ENCODE measurements at regions not wholly inside any gene's neighbourhood (a gene's known extent, or its start where the extent isn't known, plus 50 kb on each side); places are given as distances from the start of the nearest gene placed in this dataset.
"Not testable (repeated sequence)": the region's sequence is repeated elsewhere in the genome, so short reads cannot be mapped to it uniquely, and the experiment has no call there.

DNA sequence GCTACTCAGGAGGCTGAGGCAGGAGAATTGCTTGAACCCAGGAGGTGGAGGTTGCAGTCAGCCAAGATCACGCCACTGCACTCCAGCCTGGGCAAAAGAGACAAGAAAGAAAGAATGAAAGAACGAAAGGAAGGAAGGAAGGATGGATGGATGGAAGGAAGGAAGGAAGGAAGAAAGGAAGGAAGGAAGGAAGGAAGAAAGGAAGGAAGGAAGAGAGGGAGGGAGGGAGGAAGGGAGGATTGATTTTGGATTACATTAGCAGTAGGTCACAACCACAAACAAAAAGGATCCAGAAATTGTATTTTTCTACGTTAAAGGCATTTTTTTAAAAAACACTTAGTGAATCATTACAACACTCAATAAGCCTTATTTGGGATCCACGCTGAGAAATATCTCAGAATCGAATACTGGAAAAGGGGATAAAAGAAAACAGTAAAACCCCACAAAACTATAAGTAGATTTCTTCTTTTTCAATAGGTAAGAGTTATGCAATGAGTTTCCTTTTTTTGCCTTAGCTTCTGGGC is 136.9 kb upstream of the FREM1 start:
- no peak for DNase-seq (ENCODE audit: extremely low read depth, low read depth, low spot score)

DNA sequence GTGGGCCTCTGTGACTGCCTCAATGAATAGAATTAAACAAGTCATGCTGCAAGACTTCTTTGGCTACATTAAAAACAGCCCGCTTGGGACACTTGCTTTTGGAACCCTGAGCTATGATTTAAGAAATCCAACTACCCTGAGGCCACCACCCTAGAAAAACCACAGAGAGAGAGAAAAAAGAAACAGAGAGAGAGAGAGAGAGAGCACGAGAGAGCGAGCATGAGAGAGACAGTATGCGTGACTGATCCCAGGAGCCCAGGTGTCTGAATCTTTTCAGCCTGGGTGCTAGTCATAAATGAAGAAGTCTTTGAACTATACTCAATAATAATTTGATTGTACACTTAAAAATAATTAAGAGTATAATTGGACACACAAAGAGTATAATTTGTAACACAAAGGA is 123.1 kb upstream of the FREM1 start:
- no peak for DNase-seq (ENCODE audit: extremely low read depth, low read depth, low spot score)

DNA sequence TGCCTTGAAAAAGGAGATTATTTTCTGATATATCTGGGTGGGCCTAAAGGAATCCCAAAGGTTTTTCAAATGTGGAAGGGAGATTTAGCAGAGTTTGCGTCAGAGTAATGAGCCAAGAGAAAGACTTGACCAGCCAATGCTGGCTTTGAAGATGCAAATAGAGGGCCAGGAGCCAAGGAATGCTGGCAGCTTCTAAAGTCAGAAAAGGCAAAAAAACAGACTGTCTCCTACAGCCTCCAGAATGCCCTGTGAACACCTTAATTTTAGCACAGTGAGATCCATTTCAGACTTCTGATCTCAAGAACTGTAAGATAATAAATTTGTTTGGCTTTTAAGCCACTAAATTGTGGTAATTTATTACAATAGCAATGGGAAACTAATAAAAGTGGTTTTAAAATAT is 122.6 kb upstream of the FREM1 start:
- DNase-seq (ENCODE audit: extremely low read depth, low read depth, low spot score) = no peak

DNA sequence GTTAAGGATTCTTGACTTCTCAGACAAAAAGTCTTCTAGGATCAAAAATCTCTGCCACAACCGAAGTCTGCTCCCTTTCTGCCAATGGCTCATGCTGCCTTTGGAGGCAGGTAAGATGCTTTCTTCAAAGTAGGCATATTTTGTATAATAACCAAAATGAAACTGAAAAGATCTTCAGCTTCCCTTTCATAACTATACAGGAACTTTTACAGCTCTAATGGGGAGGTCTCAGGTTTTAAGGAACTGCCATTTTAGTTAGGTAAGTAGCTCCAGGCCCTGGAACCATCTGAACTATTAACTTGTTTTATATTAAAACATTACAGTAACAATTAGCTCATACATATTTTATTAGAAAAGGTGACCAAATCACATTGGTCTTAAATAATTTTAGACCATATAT is 110.9 kb upstream of the FREM1 start:
- no peak for DNase-seq (ENCODE audit: extremely low read depth, low read depth, low spot score)

DNA sequence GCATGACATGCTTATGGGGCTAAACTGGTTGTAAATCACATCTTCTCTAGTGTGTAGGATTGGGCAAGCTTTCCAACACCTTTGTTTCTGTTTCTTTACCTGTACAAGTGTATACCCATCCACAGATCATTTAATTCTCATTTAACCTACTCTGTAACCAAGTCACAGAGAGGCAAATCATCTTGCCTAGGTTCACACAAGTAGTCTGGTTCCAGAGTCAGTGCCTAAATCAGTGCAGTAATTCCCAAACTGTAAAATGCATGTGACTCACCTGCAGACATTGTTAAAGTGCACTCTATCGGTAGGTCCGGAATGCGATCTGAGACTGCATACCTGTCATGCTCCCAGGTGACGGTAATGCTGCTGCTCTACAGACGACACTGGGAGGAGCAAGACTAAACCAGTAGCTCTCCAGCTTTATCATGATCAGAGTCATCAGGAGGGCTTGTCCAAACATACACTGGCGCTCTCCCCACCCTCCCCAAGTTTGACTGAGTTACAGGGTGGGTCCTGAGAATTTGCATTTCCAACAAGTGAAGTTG is 107.9 kb upstream of the FREM1 start:
- no peak for DNase-seq (ENCODE audit: extremely low read depth, low read depth, low spot score)

DNA sequence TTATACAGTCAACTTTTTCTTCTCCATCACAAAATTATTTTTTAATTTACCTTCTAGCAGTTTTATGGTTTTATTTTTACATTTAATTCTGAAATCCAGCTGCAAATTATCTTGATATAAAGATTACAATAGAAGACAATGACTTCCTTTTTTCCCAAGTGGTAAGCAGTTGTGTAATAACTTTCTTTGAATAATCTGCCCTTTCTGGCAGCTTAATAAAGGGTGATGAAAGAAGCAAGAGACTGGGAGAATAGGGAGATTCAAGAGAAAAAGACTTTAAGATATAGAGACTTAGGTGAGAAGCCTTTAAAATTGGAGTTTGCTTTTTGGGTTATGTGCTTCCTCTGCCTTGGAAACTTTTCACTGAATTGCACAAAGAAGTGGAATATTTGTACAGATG is 100.4 kb upstream of the FREM1 start:
- DNase-seq (ENCODE audit: extremely low read depth, low read depth, low spot score) = no peak

DNA sequence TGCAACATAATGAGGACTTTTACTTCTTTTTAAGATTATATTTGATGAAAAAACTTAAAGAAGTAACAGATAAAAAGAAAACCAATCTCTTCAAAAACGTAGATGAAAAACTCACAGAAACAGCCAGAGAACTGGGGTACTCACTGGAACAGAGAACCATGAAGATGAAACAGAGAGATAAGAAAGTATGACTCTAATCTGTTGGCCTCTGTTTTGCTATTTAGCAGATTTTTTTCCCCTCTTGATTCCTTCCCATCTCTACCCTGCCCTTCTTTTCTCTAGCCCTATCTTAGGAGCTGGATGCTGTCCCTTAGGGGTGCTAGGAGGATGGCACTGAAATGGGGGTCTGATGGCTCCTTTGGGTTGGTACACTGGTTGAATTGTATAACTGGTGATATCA is 97.5 kb upstream of the FREM1 start:
- no peak for DNase-seq (ENCODE audit: extremely low read depth, low read depth, low spot score)

DNA sequence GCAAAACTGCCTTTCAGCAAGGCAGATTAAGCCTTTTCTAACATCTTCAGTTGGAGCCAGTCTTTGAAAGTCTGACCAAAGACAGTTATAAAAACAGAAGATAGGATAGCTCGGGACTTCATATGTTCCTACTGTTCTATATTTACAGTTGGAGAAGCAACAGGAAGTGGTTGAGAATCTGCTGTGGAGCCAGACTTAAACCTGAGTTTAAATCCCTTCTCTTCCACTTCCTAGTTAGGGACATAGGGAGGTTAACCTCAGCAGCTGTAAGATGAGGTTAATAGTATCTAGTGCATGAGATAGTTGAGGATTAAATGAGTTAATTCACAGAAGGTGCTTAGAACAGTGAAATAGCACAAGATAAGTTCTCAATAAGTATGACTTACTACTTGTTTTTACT is 84.5 kb upstream of the FREM1 start:
- DNase-seq (ENCODE audit: extremely low read depth, low read depth, low spot score) = no peak

DNA sequence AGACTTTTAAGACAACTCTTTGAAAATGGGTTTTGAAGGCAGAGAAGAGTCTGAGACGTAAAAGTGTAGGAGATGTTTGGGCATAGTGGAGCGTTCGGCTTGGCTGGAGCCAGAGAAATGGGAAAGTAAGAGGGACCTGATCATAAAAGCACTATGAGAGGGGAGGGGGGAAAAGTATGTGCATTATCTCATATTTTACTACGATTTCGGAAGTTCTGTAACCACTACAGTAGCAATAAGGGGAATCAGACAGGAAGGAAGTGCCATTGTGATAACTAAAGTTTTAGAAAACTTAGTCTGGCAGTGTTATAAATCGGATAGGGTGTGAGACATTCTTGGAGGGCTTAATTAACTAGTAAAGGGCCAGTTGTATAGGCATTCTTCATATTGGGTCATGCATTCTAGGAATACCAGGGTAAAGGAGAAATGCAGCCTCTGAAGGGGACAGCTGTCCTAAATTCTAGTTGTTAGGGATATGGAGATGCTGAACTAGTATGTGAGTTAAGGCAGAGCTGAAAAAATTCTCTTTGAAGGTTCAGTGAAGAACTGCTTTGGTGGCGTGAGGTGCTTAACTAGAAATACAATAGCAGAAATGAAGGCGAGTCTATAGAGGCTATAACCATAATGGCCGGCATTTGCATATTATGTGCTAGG is 83.8 kb upstream of the FREM1 start:
- peak; percentile 7 for DNase-seq (ENCODE audit: extremely low read depth, low read depth, low spot score)

DNA sequence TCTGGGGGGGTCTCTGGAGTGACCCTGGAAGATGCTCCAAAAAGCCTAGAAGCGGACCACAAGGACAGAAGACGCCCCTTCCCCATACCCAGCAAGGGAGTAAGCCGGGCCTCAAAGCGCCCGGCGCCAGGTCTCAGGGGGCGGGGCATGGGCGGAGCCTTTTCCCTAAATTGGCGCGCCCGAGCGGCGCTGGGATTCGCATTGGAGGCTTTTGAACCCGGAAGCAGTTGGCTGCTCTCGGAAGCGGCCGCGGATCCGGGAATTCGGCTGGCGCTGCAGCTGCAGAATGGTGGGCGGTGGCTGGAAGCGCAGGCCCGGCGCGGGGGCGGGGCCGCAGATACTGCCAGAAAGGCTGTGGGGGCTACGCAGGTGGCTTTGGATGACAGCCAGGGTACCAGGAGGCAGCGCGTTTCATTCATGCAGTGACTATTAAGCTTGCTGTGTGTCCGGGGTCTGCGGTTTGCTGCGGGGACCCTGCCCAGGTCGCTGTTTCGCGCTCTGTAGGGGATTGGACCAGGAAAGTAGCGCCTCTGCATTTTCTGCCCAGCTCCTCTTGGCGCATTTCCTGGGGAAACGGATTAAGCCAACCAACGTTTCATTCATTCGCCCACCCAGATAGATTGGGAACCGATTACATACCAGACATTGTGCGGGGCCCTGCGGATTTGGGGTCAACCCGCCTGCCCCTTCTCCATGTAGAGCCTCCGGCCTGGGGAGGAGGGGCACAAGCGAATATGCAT is 83.0 kb upstream of the FREM1 start:
- peak; percentile 39 for DNase-seq (ENCODE audit: extremely low read depth, low read depth, low spot score)

DNA sequence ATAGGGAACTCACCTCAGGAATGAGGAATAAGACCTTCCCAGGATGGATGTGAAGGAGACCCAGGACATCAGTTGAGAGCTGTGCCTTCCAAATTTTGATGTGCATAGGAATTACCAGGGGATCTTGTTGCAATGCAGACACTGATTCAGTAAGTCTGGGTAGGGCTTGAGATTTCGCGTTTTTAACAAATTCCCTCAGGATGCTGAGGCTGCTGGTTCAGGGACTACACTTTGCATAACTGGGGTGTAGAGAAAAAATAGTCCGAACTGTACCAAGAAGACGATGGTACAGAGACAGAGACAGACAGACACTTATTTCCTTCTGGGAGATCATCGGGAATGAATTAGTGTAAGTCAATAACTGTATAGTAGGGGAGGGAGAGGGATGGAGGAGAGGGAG is 82.3 kb upstream of the FREM1 start:
- DNase-seq (ENCODE audit: extremely low read depth, low read depth, low spot score) = no peak

DNA sequence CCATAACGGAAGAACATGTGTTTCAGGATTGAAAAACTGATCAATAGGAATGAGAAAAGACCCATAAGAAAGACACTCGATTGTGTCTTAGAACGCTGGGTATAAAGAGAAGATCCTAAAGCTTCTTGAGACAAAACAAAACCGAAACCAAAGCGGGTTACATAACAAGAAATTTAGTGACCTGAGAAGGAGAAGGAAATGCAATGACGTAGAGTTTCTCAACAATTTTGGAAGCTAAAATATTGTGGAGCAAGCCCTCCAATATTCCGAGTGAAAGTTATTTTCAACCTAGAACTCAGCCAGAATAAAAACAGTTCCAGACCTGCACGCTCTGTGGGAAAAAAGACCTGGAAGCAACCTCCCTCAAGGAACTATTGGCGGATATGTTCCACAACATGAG is 81.9 kb upstream of the FREM1 start:
- no peak for DNase-seq (ENCODE audit: extremely low read depth, low read depth, low spot score)

DNA sequence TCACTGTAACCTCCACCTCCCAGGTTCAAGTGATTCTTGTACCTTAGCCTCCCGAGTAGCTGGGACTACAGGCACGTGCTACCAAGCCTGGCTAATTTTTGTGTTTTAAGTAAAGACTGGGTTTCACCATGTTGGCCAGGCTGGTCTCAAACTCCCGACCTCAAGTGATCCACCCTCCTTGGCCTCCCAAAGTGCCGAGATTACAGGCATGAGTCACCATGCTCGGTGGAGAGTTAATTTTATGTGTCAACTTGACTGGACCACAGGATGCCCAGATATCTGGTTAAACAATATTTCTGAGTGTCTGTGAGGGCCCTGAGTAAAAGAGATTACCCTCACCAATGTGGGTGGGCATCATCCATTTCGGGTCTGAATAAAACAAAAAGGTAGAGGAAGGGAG is 80.4 kb upstream of the FREM1 start:
- not testable (repeated sequence) for DNase-seq (ENCODE audit: extremely low read depth, low read depth, low spot score)

DNA sequence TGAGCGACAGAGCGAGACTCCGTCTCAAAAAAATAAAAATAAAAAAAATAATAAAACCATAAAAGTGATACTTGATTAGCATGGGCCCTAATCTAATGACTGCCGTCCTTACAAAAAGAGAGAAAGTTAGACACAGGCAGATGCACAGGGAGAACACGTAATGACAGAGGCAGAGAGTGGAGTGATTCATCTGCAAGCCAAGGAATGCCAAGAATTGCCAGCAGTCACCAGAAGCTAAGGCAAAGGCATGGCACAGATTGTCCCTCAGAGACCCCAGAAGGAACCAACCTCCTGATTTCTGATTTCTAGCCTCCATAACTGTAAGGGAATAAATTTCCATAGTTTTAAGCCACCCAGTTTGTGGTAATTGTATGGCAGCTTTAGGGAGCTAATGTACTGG is 79.6 kb upstream of the FREM1 start:
- DNase-seq (ENCODE audit: extremely low read depth, low read depth, low spot score) = no peak

DNA sequence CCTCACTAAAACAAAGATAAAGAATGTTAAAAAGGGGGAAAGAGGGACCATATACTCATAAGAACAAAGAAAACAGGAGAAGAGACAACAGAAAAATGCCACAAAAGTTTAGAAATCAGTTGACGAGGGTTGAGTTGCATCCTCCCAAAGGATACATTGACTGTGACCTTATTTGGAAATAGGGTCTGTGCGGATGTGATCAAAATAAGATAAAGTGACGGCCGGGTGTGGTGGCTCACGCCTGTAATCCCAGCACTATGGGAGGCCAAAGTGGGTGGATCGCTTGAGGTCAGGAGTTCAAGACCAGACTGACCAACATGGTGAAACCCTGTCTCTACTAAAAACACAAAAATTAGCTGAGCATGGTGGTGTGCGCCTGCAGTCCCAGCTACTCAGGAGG is 79.1 kb upstream of the FREM1 start:
- not testable (repeated sequence) for DNase-seq (ENCODE audit: extremely low read depth, low read depth, low spot score)

DNA sequence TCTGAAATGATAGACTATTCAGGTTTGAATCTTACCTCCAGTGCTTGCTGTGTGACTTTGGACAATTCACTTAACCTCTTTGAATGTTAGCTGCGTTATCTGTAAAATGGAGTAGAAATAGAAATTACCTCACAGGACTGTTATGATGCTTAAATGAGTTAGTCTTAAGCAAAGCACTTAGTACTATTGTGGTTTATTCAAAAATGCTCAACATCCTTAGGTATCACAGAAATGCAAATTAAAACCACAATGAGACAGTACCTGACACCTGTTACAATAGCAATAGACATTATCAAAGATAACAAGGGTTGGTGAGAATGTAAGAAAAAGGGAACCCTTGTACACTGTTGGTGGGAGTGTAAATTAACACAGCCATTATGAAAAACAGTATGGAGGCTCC is 77.6 kb upstream of the FREM1 start:
- DNase-seq (ENCODE audit: extremely low read depth, low read depth, low spot score) = no peak

DNA sequence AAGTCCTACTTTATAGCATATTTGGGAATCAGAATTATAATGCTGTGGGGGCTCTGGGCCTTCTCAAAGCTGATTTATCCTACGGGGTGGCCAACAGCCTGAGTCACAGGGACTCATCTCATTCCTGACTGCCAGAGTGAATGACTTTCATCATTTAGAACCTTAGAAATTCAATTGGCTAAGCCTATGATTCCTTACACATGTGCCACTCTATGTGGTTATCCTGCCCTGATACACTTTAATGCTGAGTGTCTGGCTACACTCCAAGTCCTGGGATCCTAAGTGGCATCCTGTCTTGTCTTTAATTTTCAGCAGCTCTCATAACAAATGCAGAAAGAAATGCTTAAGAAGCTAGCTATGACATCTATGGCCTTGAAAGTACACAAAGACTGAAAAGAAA is 75.2 kb upstream of the FREM1 start:
- no peak for DNase-seq (ENCODE audit: extremely low read depth, low read depth, low spot score)

DNA sequence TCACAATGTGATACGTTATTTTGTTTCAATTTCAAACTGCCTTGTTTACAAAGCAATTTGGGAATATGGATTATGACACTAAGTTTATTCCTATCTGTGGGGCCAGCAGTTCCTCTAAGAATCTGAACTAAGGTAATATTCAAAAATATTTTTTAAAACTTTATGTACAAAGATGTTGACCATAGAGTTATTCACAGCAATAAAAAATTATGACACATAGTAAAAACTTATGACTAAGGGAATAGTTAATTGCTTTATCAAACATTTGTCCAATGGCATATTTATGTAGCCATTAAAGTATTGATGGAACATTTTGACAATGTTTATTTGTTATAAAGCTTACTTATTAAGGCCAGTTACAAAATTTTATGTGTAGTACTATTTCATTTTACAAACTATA is 73.4 kb upstream of the FREM1 start:
- no peak for DNase-seq (ENCODE audit: extremely low read depth, low read depth, low spot score)

DNA sequence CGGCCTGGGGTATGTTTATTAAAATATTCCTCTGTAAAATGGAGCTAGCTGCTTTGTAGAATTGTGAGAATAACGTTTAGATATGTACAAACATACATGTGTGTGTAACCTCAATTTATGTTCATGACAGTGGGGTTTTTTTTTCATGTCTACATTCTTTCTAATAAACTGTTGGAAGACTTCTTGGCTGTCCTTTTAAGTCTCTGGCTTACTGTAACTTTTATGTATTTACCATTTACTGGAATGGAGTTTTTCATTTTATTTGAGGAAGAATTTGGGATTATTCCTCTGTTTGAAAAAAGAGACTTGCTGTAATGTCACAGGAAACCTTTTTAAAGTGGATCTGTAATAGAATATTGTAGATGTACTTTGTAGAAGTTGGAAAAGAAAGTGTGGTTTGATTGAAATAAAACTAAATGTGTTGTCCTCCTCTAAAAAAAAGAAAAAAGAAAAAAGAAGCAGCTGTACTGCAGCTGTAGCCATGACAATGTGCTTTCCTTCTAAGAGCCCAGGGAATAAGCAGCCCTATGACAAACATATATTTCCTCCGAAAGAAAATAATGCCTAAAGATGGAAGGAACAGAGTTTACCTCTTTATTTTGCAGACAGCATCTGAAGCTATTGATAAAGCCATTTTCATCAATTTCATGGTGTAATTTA is 71.2 kb upstream of the FREM1 start:
- DNase-seq (ENCODE audit: extremely low read depth, low read depth, low spot score) = no peak

DNA sequence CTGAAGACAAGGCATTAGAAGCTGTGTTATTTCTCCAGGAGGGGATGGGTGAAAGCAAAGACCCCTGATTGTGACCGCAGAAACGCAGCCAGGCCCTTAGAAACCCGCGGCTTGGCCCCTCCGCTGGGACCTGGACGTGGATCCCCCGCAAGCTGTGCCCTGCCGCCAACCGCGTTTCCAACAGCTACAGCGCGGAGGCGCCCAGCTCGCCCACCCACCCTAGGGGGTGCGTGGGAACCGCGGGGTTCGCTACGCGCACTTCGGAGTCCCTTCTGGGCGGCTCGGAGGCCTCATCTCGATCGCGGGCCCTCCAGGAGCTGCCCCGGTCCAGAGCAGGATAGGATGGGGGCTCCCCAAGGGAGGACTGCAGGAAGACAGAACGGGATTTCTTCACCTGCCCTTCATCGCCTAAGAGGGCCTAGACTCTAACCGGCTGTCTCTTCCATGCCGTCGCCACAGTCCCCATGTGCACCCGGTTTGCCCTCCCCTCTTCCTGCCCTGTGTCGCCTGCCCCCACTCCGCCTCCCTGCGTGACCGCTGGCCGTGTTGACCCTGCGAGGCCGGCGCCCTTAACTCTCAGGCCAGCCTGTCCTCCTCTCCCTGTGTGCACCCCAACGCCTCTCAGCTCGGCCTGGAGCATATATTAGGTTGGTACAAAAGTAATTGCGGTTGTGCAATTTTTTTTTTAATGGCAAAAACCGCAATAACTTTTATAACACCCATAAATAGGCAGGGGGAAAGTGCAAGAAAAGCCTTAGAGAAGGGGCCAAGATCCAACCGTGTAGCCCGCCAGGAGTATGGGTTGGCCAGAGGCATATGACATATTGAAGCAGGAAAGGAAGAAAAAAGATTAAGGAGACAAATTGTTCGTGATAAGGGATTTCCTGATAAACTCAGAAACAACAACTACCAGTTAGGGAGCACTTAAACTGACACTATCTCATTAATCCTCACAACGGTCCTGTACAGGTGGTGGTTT is 68.1 kb upstream of the FREM1 start:
- DNase-seq (ENCODE audit: extremely low read depth, low read depth, low spot score) = no peak
